ENCODE measurements at regions not wholly inside any gene's neighbourhood (a gene's known extent, or its start where the extent isn't known, plus 50 kb on each side); places are given as distances from the start of the nearest gene placed in this dataset.

DNA sequence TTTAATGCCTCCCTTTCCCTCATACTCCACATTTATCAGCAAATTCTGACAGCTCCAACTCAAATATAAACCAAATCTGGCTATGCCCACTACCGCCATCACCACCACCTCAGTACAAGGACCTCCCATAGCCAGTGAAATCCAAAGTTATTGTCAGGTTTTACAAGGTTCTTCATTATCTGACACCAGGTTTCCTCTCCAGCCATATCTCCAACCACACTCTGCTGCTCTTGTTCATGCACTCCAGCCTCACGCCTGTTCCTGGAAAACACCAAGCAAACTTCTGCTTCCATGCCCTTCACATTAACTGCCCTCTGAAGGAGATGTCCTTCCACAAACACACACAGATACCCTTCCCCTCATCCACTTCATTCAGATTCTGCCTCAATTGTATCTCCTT is 102.2 kb upstream of the MIR17HG start:
- no peaks in the 10 kb centered on the region for H3K79me1 ChIP-seq (ENCODE audit: low read depth in 1 of 2, low read length in 2 of 2)
- no peak overlapping the region for H3K18ac ChIP-seq (ENCODE audit: low read depth, low read length)
- no peak overlapping the region for H2BK15ac ChIP-seq (ENCODE audit: low read depth, low read length)
- intact Hi-C loops (cut with micrococcal nuclease), result no loop called here
- H4K20me1 ChIP-seq (ENCODE audit: insufficient read depth, low read length), result no peaks in the 10 kb centered on the region
- H3K4ac ChIP-seq (ENCODE audit: low read depth, low read length), result no peak overlapping the region
- no peaks in the 10 kb centered on the region for H3K9me3 ChIP-seq (ENCODE audit: control insufficient read depth, insufficient read depth, low read length)
- dilution Hi-C loops (cut with HindIII; ENCODE audit: low sequenced_read_pairs, unreplicated experiment), result no loop called here
- H3K56ac ChIP-seq (ENCODE audit: extremely low read depth, insufficient read depth, low read length), result no peak overlapping the region
- DNase-seq, result no peak
- H3K9me1 ChIP-seq (ENCODE audit: insufficient read depth, low read length), result no peaks in the 10 kb centered on the region
- H3K4me2 ChIP-seq (ENCODE audit: low read depth, low read length), result no peak overlapping the region
- H4K5ac ChIP-seq (ENCODE audit: low read depth, low read length), result no peak overlapping the region
- in situ Hi-C loops (cut with MboI; ENCODE audit: low sequenced_read_pairs), result no loop called here
- H2BK20ac ChIP-seq (ENCODE audit: low read depth, low read length), result no peak overlapping the region
- no peak overlapping the region for H2BK5ac ChIP-seq (ENCODE audit: low read depth, low read length, poor library complexity, severe bottlenecking)
- no TSS peak for BruUV-seq (replicated peaks)
- ChIA-PET POLR2A (ENCODE audit: unreplicated experiment) (no interaction called here), CTCF (no interaction called here)
- no peak overlapping the region for H4K8ac ChIP-seq (ENCODE audit: low read depth in 2 of 2, low read length in 2 of 2)
- H2BK120ac ChIP-seq (ENCODE audit: low read depth, low read length), result no peak overlapping the region
- H3K23ac ChIP-seq (ENCODE audit: low read depth, low read length), result no peak overlapping the region
- H3K9ac ChIP-seq (ENCODE audit: low read depth, low read length), result no peak overlapping the region
- no peaks in the 10 kb centered on the region for H3K27me3 ChIP-seq (ENCODE audit: control insufficient read depth, insufficient read depth, low read length)
- H3K4me1 ChIP-seq (ENCODE audit: control insufficient read depth, insufficient read depth, low read length), result no peaks in the 10 kb centered on the region
- no peak for TF ChIP-seq FOS (IDR thresholded peaks at IDR 0.05; ENCODE audit: low read depth, low read length)
- TF ChIP-seq POLR2A (IDR thresholded peaks at IDR 0.05; ENCODE audit: low read depth, low read length), result no peak
- no peak for TF ChIP-seq RCOR1 (IDR thresholded peaks at IDR 0.05; ENCODE audit: insufficient replicate concordance, low read length)
- no peak for TF ChIP-seq RAD21 (IDR thresholded peaks at IDR 0.05; ENCODE audit: low read length)
- TF ChIP-seq CHD1 (IDR thresholded peaks at IDR 0.05; ENCODE audit: low read depth, low read length), result no peak
- H2AK5ac ChIP-seq (ENCODE audit: low read depth, low read length), result no peak overlapping the region
- no peak overlapping the region for H3K27ac ChIP-seq (ENCODE audit: insufficient read depth, low read length)
- H3K4me3 ChIP-seq (ENCODE audit: insufficient read depth, low read depth, low read length), result no peak overlapping the region
- ATAC-seq (ENCODE audit: low read depth), result no peak
- H3K14ac ChIP-seq (replicated peaks; ENCODE audit: low read depth, low read length), result no peak overlapping the region
- H2AK9ac ChIP-seq (replicated peaks; ENCODE audit: low read depth, low read length, poor library complexity), result no peak overlapping the region
- no peak overlapping the region for H4K91ac ChIP-seq (ENCODE audit: insufficient read depth, low read depth, low read length)
- no CpG with 5 or more reads among the region's 2 CpGs for WGBS, 2 experiments (ENCODE audit: extremely low coverage in 2 of 2, insufficient read length in 1 of 2)
- H3K36me3 ChIP-seq (ENCODE audit: control insufficient read depth, insufficient read depth, low read length), result no peaks in the 10 kb centered on the region
- no peak overlapping the region for H2AFZ ChIP-seq (replicated peaks; ENCODE audit: low read length, poor library complexity)

Data from IMR-90 (cell line).